ENCODE measurements at regions not wholly inside any gene's neighbourhood (a gene's known extent, or its start where the extent isn't known, plus 50 kb on each side); places are given as distances from the start of the nearest gene placed in this dataset.

- intact Hi-C loops (cut with DNase I), result no loop called here
- no peaks in the 10 kb centered on the region for H3K9me3 ChIP-seq
- no peaks in the 10 kb centered on the region for H3K4me1 ChIP-seq
- DNase-seq (peak in 1 of 4 donors; percentile 42), ATAC-seq (no peak)
- H3K4me3 ChIP-seq, result no peak overlapping the region
- no peaks in the 10 kb centered on the region for H3K36me3 ChIP-seq
- no peak overlapping the region for H3K27ac ChIP-seq
- no peaks in the 10 kb centered on the region for H3K27me3 ChIP-seq
- TF ChIP-seq CTCF (IDR thresholded peaks at IDR 0.05), result no peak
Observed at GRCh38 chr22:48605856-48606481, 1221.7 kb downstream of the BRD1 start.

GRCh38 chr22:48605125-48605524, 1222.5 kb downstream of the BRD1 start:
- no peak for TF ChIP-seq CTCF (IDR thresholded peaks at IDR 0.05)
- ATAC-seq, result no peak
- no peak overlapping the region for H3K27ac ChIP-seq
- no peaks in the 10 kb centered on the region for H3K27me3 ChIP-seq
- H3K4me3 ChIP-seq, result no peak overlapping the region
- intact Hi-C loops (cut with DNase I), result no loop called here
- no peaks in the 10 kb centered on the region for H3K4me1 ChIP-seq
- H3K36me3 ChIP-seq, result no peaks in the 10 kb centered on the region
- DNase-seq, result no peak
- H3K9me3 ChIP-seq, result no peaks in the 10 kb centered on the region

- no peaks in the 10 kb centered on the region for H3K36me3 ChIP-seq
- intact Hi-C loops (cut with DNase I), result no loop called here
- peaks cover 0 to under 1% of the 10 kb centered on the region in 2 donors for H3K9me3 ChIP-seq
- no peak overlapping the region for H3K4me3 ChIP-seq
- no peak overlapping the region for H3K27ac ChIP-seq
- no peaks in the 10 kb centered on the region for H3K27me3 ChIP-seq
- ATAC-seq, result no peak
- no peak for TF ChIP-seq CTCF (IDR thresholded peaks at IDR 0.05)
- peak in 1 of 4 donors; percentile 67 for DNase-seq
- H3K4me1 ChIP-seq, result no peaks in the 10 kb centered on the region
Observed at GRCh38 chr22:48603621-48604320, 1223.9 kb downstream of the BRD1 start.

GRCh38 chr22:48602805-48603518, 1224.7 kb downstream of the BRD1 start:
- no peak overlapping the region for H3K4me3 ChIP-seq
- TF ChIP-seq CTCF (IDR thresholded peaks at IDR 0.05), result no peak
- H3K27me3 ChIP-seq, result no peaks in the 10 kb centered on the region
- intact Hi-C loops (cut with DNase I), result no loop called here
- no peaks in the 10 kb centered on the region for H3K36me3 ChIP-seq
- H3K27ac ChIP-seq, result no peak overlapping the region
- H3K9me3 ChIP-seq, result peaks cover 0 to 8% of the 10 kb centered on the region in 2 donors
- H3K4me1 ChIP-seq, result no peaks in the 10 kb centered on the region
- peak in 1 of 4 donors; percentile 64 for DNase-seq
- no peak for ATAC-seq

- H3K27ac ChIP-seq, result no peak overlapping the region
- no peak overlapping the region for H3K4me3 ChIP-seq
- no peak for TF ChIP-seq CTCF (IDR thresholded peaks at IDR 0.05)
- H3K9me3 ChIP-seq, result peaks cover 0 to 9% of the 10 kb centered on the region in 2 donors
- H3K4me1 ChIP-seq, result no peaks in the 10 kb centered on the region
- H3K36me3 ChIP-seq, result no peaks in the 10 kb centered on the region
- intact Hi-C loops (cut with DNase I), result no loop called here
- DNase-seq (peak in 1 of 4 donors; percentile 55), ATAC-seq (no peak)
- H3K27me3 ChIP-seq, result no peaks in the 10 kb centered on the region
Observed at GRCh38 chr22:48600681-48601080, 1227.0 kb downstream of the BRD1 start.

Measured in left lung (tissue), 4 donors.